ENCODE measurements at regions not wholly inside any gene's neighbourhood (a gene's known extent, or its start where the extent isn't known, plus 50 kb on each side); places are given as distances from the start of the nearest gene placed in this dataset.

GRCh38 chr14:54333511-54333910, 63.3 kb upstream of the CDKN3 start:
- Histone ChIP-seq H3K4me1 (no peaks in the 10 kb centered on the region), H3K36me3 (no peaks in the 10 kb centered on the region), H3K27ac (no peak overlapping the region), H3K4me3 (no peak overlapping the region), H3K27me3 (no peaks in the 10 kb centered on the region), H3K9me3 (no peaks in the 10 kb centered on the region)
- intact Hi-C loops (cut with DNase I): no loop called here
- no peak for ATAC-seq
- no peak for TF ChIP-seq CTCF (IDR thresholded peaks at IDR 0.05)
- no peak for DNase-seq

GRCh38 chr14:54335569-54336155, 61.1 kb upstream of the CDKN3 start:
- Histone ChIP-seq H3K9me3 (no peaks in the 10 kb centered on the region), H3K27me3 (no peaks in the 10 kb centered on the region), H3K4me1 (no peaks in the 10 kb centered on the region), H3K36me3 (no peaks in the 10 kb centered on the region), H3K4me3 (no peak overlapping the region), H3K27ac (no peak overlapping the region)
- ATAC-seq: no peak
- intact Hi-C loops (cut with DNase I): no loop called here
- TF ChIP-seq CTCF (IDR thresholded peaks at IDR 0.05): no peak
- no peak for DNase-seq

- ATAC-seq (no peak), DNase-seq (no peak)
- TF ChIP-seq CTCF (IDR thresholded peaks at IDR 0.05): no peak
- no peaks in the 10 kb centered on the region for H3K4me1 ChIP-seq
- no peaks in the 10 kb centered on the region for H3K36me3 ChIP-seq
- no peak overlapping the region for H3K4me3 ChIP-seq
- no peaks in the 10 kb centered on the region for H3K27me3 ChIP-seq
- intact Hi-C loops (cut with DNase I): no loop called here
- no peak overlapping the region for H3K27ac ChIP-seq
- no peaks in the 10 kb centered on the region for H3K9me3 ChIP-seq
These were observed 59.5 kb upstream of the CDKN3 start for GRCh38 chr14:54337314-54337713.

- Histone ChIP-seq H3K4me3 (no peak overlapping the region), H3K36me3 (no peaks in the 10 kb centered on the region), H3K9me3 (no peaks in the 10 kb centered on the region), H3K4me1 (no peaks in the 10 kb centered on the region), H3K27ac (no peak overlapping the region), H3K27me3 (no peaks in the 10 kb centered on the region)
- peak in 1 of 4 donors; percentile 64 for DNase-seq
- peak in 1 of 2 donors; percentile 35 for TF ChIP-seq CTCF (IDR thresholded peaks at IDR 0.05)
- intact Hi-C loops (cut with DNase I): no loop called here
- ATAC-seq: peak; percentile 80
These were observed 58.0 kb upstream of the CDKN3 start for GRCh38 chr14:54338696-54339317.

GRCh38 chr14:54339771-54340170, 57.0 kb upstream of the CDKN3 start:
- Histone ChIP-seq H3K36me3 (no peaks in the 10 kb centered on the region), H3K27ac (no peak overlapping the region), H3K9me3 (no peaks in the 10 kb centered on the region), H3K4me1 (no peaks in the 10 kb centered on the region), H3K4me3 (no peak overlapping the region), H3K27me3 (no peaks in the 10 kb centered on the region)
- ATAC-seq (no peak), DNase-seq (no peak)
- intact Hi-C loops (cut with DNase I): no loop called here
- TF ChIP-seq CTCF (IDR thresholded peaks at IDR 0.05): no peak

Measured in left lung (tissue), 4 donors.